AG10803 (cell line): ENCODE measurements at regions not wholly inside any gene's neighbourhood (a gene's known extent, or its start where the extent isn't known, plus 50 kb on each side); places are given as distances from the start of the nearest gene placed in this dataset.

Experiments
- DNase-seq: peaks from one replicate; pipeline ENCODE4 v3.0.0; 2010; ENCODE audit warnings: low read depth
- H3K4me3 ChIP-seq: 2 replicates; pipeline ENCODE4 v1.5.1; 2011; ENCODE audit warnings: mild to moderate bottlenecking, low read length, control low read depth
- CTCF ChIP-seq: conservative IDR thresholded peaks from 2 replicates; pipeline ENCODE4 v1.5.1; 2011; ENCODE audit warnings: mild to moderate bottlenecking, low read length, control low read depth, inconsistent platforms

- no peak for DNase-seq
- TF ChIP-seq CTCF: no peak
- no peak overlapping the region for H3K4me3 ChIP-seq
Measured at GRCh38 chr1:181172082-181172481, 83.6 kb downstream of the IER5 start.

DNA sequence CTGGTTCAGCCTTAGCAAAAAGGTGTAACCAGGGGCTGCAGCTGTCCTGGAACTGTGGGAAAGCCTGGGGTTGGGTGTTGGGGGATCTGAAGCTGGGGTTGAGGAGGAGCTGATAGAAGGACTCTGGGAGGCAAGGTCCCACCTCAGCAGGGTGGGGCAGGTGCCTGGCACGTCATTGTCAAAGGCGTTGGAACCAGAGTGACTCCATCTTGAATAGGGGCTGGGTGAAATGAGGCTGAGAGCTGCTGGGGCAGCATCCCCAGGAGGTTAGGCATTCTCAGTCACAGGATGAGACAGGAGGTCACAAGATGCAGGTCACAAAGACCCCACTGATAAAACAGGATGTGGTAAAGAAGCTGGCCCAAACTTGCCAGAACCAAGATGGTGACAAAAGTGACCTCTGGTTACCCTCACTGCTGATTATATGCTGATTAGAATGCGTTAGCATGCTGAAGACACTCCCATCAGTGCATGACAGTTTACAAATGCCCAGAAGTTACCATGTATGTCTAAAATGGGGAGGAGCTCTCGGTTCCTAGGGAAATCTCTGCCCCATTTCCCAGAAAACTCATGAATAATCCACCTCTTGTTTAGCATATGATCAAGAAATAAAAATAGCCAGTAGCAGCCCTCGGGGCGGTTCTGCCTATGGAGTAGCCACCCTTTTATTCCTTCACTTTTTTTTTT lies 85.4 kb downstream of the IER5 start:
- no peak for TF ChIP-seq CTCF
- no peak for DNase-seq
- H3K4me3 ChIP-seq: no peak overlapping the region

DNA sequence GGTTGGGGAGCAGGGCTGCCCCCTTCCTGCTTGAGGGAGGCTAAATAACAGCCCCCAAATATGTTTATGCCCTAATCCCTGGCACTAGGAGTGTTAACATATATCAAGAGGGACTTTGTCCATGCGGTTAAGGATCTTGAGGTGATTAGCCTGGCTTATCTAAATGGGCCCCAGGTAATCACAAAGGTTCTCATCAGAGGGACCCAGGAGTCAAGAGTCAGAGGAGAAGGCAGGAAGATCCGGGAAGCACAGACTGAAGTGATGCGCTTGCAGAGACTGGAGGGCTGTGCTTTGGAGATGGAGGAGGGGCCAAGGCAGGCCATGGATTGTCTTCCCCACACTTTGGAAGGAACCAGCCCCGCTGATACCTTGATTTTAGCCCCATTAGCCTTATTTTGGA lies 86.4 kb downstream of the IER5 start:
- no peak for DNase-seq
- TF ChIP-seq CTCF: no peak
- no peak overlapping the region for H3K4me3 ChIP-seq

- no peak for TF ChIP-seq CTCF
Measured at GRCh38 chr1:181175356-181175910, 86.9 kb downstream of the IER5 start.

GRCh38 chr1:181175955-181176354 lies 87.5 kb downstream of the IER5 start:
- TF ChIP-seq CTCF: no peak

More at GRCh38 chr1:181175356-181175910, 86.9 kb downstream of the IER5 start:
- no peak overlapping the region for H3K4me3 ChIP-seq
- DNase-seq: no peak

DNA sequence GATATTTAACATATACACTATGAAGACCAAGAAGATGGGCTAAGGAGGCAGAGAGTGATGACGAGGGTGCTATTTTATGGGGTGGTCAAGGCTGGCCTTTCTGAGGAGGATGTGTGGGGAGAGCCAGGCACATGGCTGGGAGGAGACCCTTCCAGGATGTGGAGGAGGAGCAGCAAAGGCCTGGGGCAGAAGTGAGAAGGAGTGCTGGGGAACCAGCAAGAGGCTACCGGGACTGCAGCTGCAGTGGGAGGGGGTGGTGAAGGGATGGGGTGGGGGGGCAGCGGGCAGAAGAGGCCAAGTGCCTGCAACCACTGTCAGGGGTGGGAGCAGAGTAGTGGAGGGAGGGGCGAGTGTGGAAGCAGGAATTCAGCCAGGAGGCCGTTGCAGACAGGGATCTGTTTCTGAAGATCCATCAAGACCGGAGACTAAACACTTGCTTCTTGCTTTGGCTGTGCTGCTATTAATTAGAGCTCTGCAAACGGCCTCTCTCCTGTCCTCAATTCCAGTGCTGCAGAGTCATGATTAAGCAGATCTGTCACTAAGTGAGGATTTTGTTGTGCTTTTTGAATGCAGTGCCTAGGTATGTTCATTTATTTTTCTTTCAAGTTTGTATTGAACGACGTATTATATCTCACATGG lies 89.9 kb downstream of the IER5 start:
- TF ChIP-seq CTCF: no peak
- no peak overlapping the region for H3K4me3 ChIP-seq
- DNase-seq: no peak

More at GRCh38 chr1:181175955-181176354, 87.5 kb downstream of the IER5 start:
- no peak for DNase-seq
- no peak overlapping the region for H3K4me3 ChIP-seq
